Stimulated activated CD8-positive, alpha-beta memory T cell treated with anti-CD3 and anti-CD28 coated beads, Interleukin-15, amount 100 ng/mL, for 1 hour (primary cell): ENCODE measurements at regions not wholly inside any gene's neighbourhood (a gene's known extent, or its start where the extent isn't known, plus 50 kb on each side); places are given as distances from the start of the nearest gene placed in this dataset.

Experiments used
- DNase-seq: peaks from one replicate; pipeline ENCODE4 v3.0.0-alpha.2; 2020; ENCODE audit warnings: low read depth

DNA sequence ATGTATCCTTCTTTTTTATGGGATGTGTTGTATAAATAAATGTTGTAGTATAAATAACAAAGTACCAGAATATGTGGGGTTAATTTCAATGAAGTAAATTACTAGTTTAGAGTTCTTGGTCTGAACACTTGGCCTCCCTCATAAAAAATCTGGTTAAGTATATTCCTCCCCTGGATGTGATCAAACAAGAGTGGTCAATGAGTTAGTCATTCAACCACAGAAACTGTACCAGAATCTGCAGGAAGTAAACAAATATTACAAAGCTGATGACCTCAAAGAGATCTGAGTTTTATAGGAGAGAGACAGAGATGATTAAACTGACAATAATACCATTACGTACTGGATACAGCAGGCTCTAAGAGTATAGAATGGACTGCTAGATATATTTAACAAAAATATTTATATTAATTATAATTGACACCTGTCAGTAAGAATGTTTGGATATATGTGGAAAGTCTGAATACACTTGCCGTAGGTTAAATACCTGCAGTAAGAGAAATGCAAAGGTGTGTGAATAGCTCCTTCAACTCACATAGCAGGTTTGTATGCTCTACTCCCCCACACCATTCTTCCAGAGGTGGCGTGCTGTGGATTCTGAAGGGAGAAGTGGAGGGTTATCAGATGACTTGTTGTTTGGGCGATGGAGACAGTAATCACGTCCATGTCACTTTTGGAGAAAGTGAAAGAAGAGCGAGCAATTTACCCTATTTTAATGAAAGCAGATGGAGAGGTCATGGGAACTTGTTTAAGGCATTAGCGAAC, 108.3 kb upstream of the LRATD1 start:
- no peak for DNase-seq

DNA sequence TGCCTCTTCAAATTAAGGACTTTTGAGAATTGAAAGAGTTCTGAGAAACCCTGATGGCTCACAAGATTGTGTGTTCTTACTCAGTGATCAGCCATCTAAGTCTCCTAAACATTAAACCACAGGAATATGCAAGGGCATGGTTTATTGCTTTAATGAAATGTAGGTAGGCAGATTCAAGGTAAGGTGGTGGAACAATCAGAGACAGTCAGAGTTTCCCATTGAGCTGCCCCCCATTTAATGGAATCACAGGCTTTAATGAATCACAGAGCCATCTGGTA, 107.8 kb upstream of the LRATD1 start:
- no peak for DNase-seq

DNA sequence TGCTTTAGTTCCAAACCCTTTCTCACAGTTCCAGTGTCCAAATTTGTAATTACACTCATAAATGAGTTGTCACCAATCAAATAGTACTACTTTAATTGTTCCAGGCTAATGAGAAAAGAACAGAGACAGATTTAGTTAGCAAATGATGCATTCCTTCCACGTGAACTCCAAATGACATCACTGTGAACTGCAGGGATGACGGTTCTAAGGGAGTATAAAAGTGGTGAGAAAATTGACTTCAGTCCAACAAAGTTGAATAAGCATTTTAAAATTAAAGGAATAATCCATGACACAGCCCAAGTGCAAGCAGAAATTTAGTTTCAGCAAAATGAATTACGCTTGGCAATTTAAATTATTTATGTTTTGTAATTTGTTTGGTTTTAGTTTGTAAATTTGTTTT, 102.0 kb upstream of the LRATD1 start:
- no peak for DNase-seq

DNA sequence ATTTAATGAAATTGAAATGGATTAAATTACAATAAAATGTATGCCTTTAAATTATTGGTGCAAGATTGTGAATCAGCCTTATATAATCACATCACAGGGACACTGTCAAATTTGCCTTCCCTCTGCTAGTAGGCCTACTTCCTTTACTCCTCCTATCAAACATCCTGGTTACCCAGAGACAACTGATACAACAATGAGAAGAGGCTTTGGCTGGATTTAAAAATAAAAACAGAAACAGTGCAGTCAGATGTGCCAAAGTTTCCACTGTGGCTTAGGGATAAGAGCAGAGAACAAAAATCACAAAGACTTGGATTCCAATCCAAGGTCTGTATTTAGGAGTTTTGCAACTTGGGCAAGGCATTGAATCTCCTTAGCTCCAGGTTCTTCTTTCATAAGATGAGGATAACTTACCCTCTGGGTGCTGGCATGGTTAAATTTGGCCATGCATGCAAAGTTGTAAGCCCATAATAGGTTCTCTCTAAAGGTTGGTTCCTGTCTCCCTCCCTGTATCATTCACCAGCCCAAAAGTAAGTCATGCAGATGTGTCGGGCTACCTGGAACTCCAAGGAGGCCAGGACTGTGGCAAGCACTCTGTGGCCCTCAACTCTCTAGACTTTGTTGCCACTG, 99.3 kb upstream of the LRATD1 start:
- no peak for DNase-seq

DNA sequence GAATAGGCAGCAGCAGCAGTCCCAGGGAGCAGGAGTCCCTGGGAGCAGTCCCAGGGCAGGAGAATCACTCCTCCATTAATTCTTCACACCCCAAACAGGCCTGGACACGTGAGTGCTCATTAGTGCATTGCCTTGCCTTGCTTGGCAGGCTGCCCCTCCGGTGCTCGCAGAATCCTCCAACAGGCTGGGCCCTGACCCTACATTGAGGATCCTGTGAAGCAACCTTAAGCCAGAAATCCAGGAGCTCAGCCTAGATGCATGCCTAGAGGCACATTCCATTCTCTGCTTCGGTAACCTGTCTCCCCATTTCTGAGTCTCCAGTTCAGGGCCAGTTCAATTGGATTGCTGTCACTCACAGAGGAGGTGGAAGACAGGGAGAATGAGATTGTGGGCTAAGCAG, 97.4 kb upstream of the LRATD1 start:
- no peak for DNase-seq

DNA sequence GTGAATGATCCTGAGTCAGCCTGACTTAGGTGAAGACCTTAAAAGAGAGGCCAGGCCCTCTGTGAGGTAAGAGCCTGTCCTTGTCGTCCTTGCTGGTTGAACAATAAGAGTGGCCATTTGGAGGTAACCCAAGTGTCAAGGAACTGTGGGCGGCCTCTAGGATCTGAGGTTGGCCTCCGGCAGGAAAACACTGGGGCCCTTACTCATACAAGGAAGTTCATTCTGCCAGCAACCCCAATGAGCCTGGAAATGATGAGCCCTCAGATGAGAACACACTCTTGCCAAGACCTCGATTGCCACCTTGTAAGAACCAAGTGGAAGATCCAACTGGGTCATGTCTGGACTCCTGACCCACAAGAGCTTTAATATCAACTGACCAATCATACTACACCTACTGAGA, 95.5 kb upstream of the LRATD1 start:
- DNase-seq = no peak

DNA sequence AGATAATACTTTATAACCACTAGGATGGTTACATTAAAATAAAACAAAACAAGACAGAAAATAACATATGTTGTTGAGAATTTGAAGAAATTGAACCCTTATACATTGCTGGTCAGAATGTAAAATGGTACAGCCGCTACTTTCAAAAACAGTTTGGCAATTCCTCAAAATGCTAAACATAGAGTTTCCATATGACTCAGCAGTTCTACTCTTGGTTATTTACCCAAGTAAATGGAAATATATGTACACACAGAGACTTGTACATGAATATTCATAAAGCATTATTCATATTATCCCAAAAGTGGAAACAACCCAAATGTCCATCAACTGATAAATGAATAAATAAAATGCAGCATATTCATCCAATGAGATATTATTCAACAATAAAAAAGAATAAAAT, 92.5 kb upstream of the LRATD1 start:
- no peak for DNase-seq

DNA sequence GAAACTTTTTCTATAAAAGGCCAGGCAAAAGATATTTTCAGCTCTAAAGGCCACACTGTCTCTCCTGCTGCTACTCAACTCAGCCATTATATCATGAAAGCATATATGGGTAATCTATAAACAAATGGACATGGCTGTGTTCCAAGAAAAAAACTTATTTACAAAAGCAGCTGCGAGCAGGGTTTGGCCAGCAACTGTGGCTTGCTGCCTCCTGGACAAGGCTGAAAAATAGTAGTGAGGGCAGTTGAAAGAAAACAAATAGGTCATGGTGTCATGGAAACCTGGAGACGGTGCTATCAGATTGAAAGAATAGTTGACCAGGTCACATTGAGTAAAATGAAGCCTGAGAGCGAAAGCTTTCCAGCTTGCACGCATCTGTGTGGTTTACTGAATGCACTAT, 89.2 kb upstream of the LRATD1 start:
- DNase-seq = no peak

DNA sequence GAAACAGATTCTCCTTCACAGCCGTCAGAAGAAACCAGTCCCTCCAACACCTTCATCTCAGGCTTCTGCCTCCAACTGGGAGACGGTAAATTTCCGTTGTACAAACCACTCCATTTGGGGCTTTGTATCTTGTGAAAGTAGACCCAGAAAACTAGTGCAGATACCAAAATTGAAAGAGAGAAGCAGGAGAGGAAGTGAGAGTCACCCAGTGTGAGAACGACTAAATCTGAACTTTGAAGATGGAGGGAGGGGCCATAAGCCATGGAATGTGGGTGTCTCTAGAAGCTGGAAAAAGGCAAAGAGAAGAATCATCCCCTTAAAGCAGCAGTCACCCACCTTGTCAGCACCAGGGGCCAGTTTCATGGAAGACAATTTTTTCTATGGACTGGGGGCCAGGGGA, 88.3 kb upstream of the LRATD1 start:
- no peak for DNase-seq

DNA sequence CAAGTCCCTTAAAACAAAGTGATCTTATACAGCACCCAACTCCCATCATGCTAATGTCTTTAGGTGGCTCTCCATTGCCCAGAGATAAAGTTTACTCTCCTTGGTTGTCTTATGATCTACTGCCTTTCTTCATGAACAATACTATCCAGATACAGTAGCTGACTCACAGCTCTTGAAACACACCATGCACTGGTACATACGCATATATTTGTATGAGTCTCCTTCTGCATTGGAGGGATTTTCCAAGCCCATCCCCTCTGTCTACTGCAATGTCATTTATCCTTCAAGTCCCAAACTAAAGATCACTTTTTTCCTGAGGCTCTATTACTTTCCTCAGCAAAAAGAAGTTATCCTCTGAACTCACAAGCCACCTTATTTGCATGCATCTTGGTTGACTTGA, 84.7 kb upstream of the LRATD1 start:
- DNase-seq = no peak

DNA sequence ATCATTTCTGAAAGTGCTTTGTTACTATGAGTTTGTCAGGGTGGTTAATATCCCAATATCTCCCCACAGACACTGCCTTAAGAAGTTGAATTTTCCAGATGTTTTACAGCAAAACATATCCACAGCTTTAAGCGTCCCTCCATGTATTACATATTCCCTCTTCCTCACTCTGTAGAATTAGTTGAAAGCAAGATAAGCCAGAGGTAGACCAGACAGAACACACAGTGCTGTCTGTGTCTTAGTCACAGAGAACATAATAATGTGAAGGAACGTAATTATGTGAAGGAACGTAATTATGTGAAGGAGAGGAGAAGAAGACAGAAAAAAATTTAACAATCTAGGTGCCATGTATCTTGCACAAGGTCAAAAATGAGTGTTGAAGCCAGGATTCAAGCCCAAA, 81.9 kb upstream of the LRATD1 start:
- DNase-seq = no peak

DNA sequence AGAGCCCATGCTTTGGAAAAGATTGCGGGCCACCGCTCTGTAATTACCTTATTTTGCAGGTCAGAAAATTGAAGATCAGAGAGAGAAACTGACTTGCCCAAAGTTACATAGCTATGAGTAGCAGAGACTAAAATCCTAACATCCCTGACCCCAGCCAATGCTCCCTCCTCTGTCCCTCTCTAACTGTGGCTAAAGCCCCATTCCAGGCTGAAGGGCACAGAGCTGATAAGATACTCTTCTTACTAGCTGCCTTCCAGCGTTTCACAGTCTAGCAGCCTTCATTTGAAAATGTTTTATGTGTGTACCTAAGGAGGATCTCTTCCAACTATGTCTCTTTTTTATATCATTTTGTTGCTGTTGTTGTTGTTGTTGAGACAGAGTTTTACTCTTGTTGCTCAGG, 81.4 kb upstream of the LRATD1 start:
- no peak for DNase-seq

DNA sequence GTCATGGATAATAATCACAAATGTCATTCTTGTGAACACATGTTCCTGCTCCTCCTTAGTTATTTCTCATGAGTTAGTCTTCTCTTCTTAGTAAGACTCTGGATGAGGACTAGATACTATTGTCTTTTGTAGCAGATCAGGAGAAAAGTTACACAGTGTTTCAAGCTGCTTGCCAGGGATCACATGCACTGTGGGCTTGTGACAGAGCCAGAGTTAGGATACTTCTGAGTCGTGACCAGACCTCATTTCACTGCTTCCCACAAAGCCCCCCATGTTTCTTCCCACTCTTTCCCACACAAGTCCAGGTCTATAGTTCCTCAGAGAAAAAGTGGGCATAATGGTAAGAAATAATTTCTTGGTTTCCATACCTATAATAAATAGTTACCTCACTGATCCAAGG, 80.2 kb upstream of the LRATD1 start:
- no peak for DNase-seq

DNA sequence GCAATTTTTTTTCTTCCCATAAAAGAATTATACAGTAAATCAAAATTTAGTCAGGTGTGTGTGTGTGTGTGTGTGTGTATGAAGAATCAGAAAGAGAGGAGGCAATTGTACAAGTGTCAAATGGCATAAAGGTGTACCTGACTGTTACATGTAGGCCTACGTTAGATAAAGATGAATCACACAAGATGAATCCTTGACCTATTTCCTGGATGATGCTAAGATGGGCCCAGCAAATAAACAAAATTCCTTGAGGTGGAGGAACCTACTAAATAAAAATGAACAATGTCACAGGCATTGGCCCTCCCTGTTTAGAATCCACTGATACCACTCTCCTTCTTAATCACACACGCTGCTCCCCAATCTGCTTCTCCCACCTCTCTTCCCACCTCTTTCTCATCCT, 79.7 kb upstream of the LRATD1 start:
- DNase-seq = no peak

DNA sequence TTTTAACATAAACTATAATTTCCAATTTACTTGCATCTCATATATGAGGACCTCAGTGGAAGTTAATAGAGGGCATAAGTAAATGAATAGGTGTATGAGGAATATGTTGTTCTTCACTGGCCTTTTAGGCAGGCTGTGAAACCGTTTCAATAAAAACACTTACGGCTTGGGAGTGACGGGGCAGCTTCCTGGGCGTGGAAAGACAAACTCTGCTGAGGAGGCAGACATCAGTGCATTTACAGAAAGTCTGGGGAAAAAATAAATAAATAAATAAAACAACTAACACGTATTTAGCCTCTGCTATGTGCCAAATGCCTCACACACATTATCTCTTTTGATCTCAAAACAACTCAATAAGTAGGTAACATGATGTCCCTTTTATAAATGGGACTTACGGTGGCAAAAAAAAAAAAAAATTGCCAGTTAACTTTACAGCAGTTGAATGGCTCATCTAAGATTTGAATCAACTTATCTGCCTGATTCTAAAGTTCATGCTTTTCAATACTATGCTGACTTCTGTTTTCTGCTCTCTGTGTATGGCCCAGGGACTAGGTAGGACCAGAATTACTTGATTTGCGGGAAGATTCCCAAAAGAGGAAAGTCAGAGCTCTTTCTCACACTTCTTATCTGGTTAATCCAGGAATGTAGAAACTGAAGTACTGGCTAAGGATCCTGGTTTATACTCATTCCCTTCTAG, 77.5 kb upstream of the LRATD1 start:
- no peak for DNase-seq

DNA sequence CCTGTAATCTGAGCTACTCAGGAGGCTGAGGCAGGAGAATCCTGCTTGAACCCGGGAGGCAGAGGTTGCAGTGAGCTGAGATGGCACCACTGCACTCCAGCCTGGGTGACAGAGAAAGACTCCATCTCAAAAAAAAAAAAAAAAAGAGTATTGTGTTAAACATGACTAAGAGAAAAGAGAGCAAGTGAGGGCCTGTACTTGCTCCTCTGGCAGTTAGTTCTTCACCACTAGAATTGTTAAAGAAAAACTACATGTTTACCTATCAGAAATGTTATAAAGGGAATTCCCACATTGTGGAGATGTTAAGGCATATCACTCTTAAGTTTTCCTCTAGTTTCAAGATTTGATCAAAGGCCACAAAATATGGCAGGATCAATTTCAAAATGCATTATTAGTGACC, 75.4 kb upstream of the LRATD1 start:
- DNase-seq = no peak

DNA sequence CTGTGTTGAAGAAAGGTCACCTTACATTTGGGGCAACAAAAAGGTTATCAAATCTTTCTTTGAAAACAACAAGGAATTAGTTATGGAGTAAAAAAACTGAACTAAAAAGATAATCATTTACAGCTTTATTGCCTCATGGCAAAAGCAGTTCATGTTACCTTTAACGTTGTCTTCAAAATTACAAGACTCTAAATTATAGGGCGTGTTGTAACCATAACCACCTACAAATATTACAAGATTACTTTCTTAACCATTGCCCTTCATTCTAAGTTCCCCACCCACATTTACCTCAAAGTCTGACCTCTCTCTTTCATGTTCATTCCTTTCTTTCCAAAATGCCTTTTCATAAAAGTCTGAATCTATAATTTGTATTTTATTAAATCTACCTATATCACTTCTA, 74.6 kb upstream of the LRATD1 start:
- DNase-seq = no peak

DNA sequence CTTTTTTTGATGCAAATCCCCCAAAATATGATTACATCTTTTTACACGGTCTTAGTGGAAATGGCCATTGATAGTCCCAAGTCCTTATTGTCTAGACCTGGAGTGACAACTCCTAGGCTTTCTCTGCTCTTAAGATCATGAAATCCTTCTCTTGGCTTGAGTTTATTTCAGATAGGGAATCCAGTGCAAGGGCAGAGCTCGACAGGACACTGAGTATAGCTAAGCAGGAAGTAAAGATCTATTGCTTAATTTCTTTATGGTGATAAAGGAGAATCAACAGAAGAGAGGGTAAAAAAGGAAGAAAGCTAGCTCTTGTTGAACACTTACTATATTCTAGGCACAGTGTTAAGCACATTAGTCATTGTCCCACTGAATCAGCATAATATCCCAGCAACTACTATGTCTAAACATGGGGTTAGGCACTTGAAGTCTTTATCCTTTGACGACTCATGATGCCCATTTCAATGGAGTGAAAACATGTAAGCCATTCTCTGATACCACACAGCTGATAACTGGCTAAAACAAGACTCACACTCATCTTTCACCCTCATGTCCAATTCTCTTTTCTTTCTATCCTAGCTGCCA, 74.1 kb upstream of the LRATD1 start:
- DNase-seq = no peak

DNA sequence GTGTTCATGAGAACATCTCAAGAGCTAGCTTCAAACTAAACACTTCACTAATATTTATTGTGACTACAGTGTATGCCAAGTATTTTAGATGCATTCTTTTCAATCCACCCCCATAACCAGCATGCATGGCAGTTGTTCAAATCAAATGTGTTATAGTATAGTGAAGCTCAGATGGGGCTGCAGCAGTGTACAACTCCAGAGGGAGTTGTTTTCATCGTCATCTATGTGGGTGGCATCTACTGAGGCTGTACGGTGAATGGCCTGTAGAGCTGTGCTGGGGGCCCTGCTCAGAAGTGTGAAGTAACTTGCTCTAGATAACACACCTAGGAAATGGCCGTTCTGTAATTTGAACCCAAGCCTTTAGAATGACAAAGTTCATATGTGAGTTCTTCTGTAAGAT, 71.8 kb upstream of the LRATD1 start:
- DNase-seq = no peak

DNA sequence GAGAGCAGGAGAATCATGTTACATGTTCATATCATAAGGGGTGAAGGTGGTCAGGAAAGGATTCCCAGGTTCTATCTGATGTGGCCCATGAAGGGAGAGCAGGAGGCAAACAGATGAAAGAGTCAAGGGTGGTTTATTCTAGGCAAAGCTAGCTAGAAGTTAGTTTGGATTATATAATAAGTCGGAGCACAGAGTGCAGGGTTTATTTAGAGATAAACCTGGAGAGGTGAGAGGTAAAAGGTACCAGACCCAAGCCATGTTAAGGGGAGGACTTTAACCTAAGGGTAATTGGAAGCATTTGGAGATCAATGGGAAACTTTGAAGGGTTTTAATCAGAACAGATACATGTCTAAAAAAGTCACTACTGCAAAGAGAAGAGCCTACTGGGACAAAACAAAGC, 69.2 kb upstream of the LRATD1 start:
- no peak for DNase-seq

DNA sequence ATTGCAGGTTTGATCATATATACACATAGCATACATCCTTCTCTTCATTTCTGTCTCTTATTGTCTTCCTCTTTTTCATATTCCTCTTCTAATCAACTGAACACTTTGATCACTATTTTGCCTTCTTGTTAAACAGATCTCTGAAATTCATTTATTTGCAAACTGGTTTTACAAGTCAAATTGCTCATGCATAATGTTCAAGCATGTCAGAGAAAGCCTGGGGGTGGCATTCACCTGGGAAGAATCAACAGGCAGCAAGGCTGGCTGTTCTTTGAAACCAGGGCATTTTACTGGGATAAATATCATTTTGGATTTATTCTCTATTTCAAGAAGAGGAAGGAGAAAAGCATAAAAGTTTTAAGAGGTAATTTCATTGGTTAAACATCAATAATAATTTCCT, 66.9 kb upstream of the LRATD1 start:
- DNase-seq = no peak

DNA sequence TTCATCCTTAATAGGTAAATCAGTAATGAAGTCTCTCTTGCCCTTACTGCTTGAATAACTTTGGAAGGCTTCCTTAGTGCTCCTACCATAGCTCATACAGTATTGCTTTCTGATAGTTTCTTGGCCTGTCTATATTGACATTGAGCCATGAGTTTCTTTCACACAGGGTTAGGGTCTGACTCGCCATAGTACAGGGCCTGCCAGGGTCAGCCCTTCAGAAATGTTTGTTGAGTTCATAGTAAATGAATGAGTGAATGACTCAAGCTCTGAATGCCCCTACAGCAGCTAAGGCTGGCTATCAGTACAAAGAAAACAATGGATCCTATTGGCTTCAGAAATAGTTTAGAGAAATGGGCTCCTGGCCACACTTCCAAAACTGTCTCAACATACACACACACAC, 65.0 kb upstream of the LRATD1 start:
- DNase-seq = no peak

DNA sequence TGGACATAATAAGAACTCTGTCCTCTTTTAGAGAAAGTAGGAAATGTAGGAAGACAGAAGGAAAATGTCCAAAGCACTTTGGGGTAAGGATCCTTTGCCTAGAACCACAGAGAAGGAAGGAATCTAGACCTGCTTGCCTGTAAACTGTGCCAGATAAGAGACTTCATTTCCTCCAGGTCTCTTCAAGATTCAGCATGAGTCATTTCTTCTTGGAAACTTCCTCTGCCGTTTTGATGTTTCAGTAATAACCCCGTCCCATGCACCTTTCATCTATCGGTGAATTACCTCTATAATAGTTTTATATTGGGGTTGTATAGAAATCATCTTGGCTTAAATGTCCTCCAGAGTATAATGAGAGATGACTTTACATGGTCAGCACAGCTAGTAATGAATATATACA, 63.2 kb upstream of the LRATD1 start:
- DNase-seq = no peak

DNA sequence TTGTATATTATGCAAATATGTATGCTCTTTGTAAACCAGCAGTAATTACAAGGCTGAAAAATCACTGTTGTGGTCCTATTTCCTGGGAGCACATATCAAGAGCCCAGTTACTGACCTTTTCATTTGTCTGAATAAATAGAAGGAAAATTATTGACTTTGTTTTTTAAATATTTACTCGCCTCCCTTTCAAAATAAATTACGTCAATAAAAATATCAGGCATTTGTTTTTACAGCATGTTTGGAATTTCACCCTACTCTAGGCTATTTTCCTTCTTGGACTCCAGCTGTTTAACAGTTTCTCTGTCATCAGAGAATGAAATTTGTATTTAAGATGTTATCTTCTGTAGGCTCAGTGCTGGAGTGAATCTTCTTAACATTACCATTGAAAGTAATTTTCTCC, 59.9 kb upstream of the LRATD1 start:
- DNase-seq = no peak
